ENCODE measurements at regions not wholly inside any gene's neighbourhood (a gene's known extent, or its start where the extent isn't known, plus 50 kb on each side); places are given as distances from the start of the nearest gene placed in this dataset.

DNA sequence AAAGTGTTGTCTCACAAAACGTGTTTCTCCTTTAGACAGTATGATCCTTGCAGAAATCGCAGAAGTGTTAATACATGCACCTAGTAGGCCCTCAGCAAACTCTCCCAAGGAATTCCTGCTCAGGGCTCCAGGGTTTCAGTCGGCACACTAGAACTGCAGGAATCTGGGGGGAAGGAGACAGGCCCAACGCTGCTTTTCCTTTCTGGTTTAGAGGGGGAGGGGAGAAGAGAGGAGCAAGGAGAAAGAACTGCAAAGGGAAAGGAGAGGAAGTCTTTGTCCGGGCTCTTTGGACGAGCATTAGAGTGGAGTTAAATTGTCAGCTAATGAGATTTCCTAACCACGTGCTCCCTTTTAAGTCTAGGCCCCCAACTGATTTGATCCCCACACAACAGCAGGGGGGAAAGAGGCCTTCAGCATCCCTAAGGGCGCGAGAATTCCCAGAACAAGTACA is 103.7 kb upstream of the SOD1 start:
- Histone ChIP-seq H4K20me1 (ENCODE audit: insufficient read depth) (no peaks in the 10 kb centered on the region), H3F3A (ENCODE audit: insufficient read depth, low read length, poor library complexity, severe bottlenecking) (no peaks in the 10 kb centered on the region), H3K4me3 (ENCODE audit: low read length) (peak overlapping the region; percentile 99), H3K9ac (ENCODE audit: low read length) (no peak overlapping the region), H3K4me2 (ENCODE audit: low read length) (peak overlapping the region; percentile 26), H3K9me3 (ENCODE audit: low read length) (no peaks in the 10 kb centered on the region), H3K36me3 (ENCODE audit: insufficient read depth, low read length) (no peaks in the 10 kb centered on the region), H3K79me2 (replicated peaks; ENCODE audit: insufficient read depth, low read length) (peaks cover 10% of the 10 kb centered on the region), H3K27me3 (ENCODE audit: insufficient read depth, low read depth, low read length) (no peaks in the 10 kb centered on the region), H3K9me2 (ENCODE audit: insufficient read depth, low read length) (no peaks in the 10 kb centered on the region), H2AFZ (ENCODE audit: low read depth, low read length) (no peak overlapping the region), H3K27ac (ENCODE audit: low read length) (no peak overlapping the region)
- TF ChIP-seq REST (IDR thresholded peaks at IDR 0.05; ENCODE audit: borderline replicate concordance), result no peak
- TF ChIP-seq EP300 (conservative IDR thresholded peaks at IDR 0.05; ENCODE audit: poor library complexity, severe bottlenecking), result no peak
- TF ChIP-seq POLR2AphosphoS5 (IDR thresholded peaks at IDR 0.05), result no peak
- TF ChIP-seq TAF1 (IDR thresholded peaks at IDR 0.05; ENCODE audit: low read depth), result no peak
- no peak for TF ChIP-seq MXI1 (conservative IDR thresholded peaks at IDR 0.05; ENCODE audit: poor library complexity, severe bottlenecking)
- no peak for TF ChIP-seq CTCF (IDR thresholded peaks at IDR 0.05; ENCODE audit: poor library complexity, severe bottlenecking)
- no peak for TF ChIP-seq SMC3 (conservative IDR thresholded peaks at IDR 0.05; ENCODE audit: poor library complexity)
- no peak for TF ChIP-seq RAD21 (conservative IDR thresholded peaks at IDR 0.05)
- no peak for TF ChIP-seq EZH2 (IDR thresholded peaks at IDR 0.05; ENCODE audit: borderline replicate concordance, insufficient read depth, low read length, poor library complexity, severe bottlenecking)

DNA sequence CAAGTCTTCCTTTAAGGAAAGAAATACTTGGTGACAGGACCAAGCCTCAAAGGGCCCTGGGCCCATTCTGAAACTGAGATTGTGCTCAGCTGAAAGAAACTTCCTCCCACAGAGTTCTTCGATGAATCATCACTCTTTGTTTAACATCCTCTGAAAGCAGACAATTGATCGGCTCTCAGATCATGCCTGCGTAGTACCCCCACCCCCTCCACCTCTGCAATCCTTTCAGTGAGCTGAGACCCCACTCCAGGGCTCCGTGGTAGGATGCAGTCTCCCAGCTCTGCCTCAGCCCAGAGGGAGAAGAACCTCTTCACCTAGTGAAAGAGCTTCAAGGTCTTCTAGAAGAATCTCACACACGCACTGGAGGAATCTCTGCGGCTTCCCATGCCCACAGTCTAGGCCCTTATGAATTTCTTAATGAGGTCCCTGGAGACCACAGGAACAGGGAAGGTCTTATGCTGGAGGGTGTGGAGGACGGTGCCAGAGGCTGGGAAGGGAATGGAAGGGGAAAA is 104.9 kb upstream of the SOD1 start:
- peaks cover 12% of the 10 kb centered on the region for H3K79me2 ChIP-seq (replicated peaks; ENCODE audit: insufficient read depth, low read length)
- no peaks in the 10 kb centered on the region for H4K20me1 ChIP-seq (ENCODE audit: insufficient read depth)
- peak overlapping the region; percentile 24 for H3K4me3 ChIP-seq (ENCODE audit: low read length)
- H3F3A ChIP-seq (ENCODE audit: insufficient read depth, low read length, poor library complexity, severe bottlenecking), result no peaks in the 10 kb centered on the region
- H3K27me3 ChIP-seq (ENCODE audit: insufficient read depth, low read depth, low read length), result no peaks in the 10 kb centered on the region
- TF ChIP-seq EP300 (conservative IDR thresholded peaks at IDR 0.05; ENCODE audit: poor library complexity, severe bottlenecking) (no peak), MXI1 (conservative IDR thresholded peaks at IDR 0.05; ENCODE audit: poor library complexity, severe bottlenecking) (no peak), POLR2AphosphoS5 (IDR thresholded peaks at IDR 0.05) (no peak), REST (IDR thresholded peaks at IDR 0.05; ENCODE audit: borderline replicate concordance) (no peak), SMC3 (conservative IDR thresholded peaks at IDR 0.05; ENCODE audit: poor library complexity) (no peak), RAD21 (conservative IDR thresholded peaks at IDR 0.05) (no peak), CTCF (IDR thresholded peaks at IDR 0.05; ENCODE audit: poor library complexity, severe bottlenecking) (no peak), EZH2 (IDR thresholded peaks at IDR 0.05; ENCODE audit: borderline replicate concordance, insufficient read depth, low read length, poor library complexity, severe bottlenecking) (no peak), TAF1 (IDR thresholded peaks at IDR 0.05; ENCODE audit: low read depth) (no peak)
- H3K4me2 ChIP-seq (ENCODE audit: low read length), result no peak overlapping the region
- no peaks in the 10 kb centered on the region for H3K9me3 ChIP-seq (ENCODE audit: low read length)
- no peaks in the 10 kb centered on the region for H3K9me2 ChIP-seq (ENCODE audit: insufficient read depth, low read length)
- H2AFZ ChIP-seq (ENCODE audit: low read depth, low read length), result no peak overlapping the region
- H3K27ac ChIP-seq (ENCODE audit: low read length), result no peak overlapping the region
- H3K9ac ChIP-seq (ENCODE audit: low read length), result no peak overlapping the region
- peaks cover 4% of the 10 kb centered on the region for H3K36me3 ChIP-seq (ENCODE audit: insufficient read depth, low read length)

Data from neural cell (in vitro differentiated cells).